GM12874 (cell line): ENCODE measurements at regions not wholly inside any gene's neighbourhood (a gene's known extent, or its start where the extent isn't known, plus 50 kb on each side); places are given as distances from the start of the nearest gene placed in this dataset.

Experiments
- CTCF ChIP-seq: IDR thresholded peaks from 2 replicates; pipeline ENCODE4 v1.5.1; 2011; ENCODE audit warnings: low read depth, mild to moderate bottlenecking, control low read depth, low read length, moderate library complexity; ENCODE audit not compliant: insufficient read depth

- TF ChIP-seq CTCF: no peak
Observed at GRCh38 chrX:115909017-115909416, 261.5 kb upstream of the AGTR2 start.

GRCh38 chrX:115911967-115912366, 258.6 kb upstream of the AGTR2 start:
- no peak for TF ChIP-seq CTCF

- 0 out of 2 replicates have a peak, but pooled peaks have one; percentile 17 for TF ChIP-seq CTCF
Observed at GRCh38 chrX:115912372-115912897, 258.1 kb upstream of the AGTR2 start.

GRCh38 chrX:115913575-115913974, 257.0 kb upstream of the AGTR2 start:
- TF ChIP-seq CTCF: no peak

- no peak for TF ChIP-seq CTCF
Observed at GRCh38 chrX:115929480-115929879, 241.1 kb upstream of the AGTR2 start.

GRCh38 chrX:115936008-115936407, 234.5 kb upstream of the AGTR2 start:
- no peak for TF ChIP-seq CTCF

GRCh38 chrX:115939070-115939469, 231.5 kb upstream of the AGTR2 start:
- no peak for TF ChIP-seq CTCF

- no peak for TF ChIP-seq CTCF
Observed at GRCh38 chrX:115939636-115940160, 230.8 kb upstream of the AGTR2 start.
